Esophagus (tissue), 2 donors: ENCODE measurements at regions not wholly inside any gene's neighbourhood (a gene's known extent, or its start where the extent isn't known, plus 50 kb on each side); places are given as distances from the start of the nearest gene placed in this dataset.
A peak's percentile ranks its signal among the peaks of the same experiment; 100 is the strongest.

Source experiments
- H3K27ac ChIP-seq, 2 donors: one replicate each; pipeline ENCODE4 v1.5.1; 2013; ENCODE audit warnings: low read depth in 2 of 2, mild to moderate bottlenecking in 2 of 2, inconsistent platforms in 1 of 2, low read length in 1 of 2, moderate library complexity in 1 of 2
- H3K27me3 ChIP-seq, 2 donors: one replicate each; pipeline ENCODE4 v1.6.1; 2013; ENCODE audit warnings: low read length in 2 of 2, control low read depth in 1 of 2, mild to moderate bottlenecking in 1 of 2; ENCODE audit not compliant: insufficient read depth in 2 of 2, control insufficient read depth in 1 of 2
- H3K36me3 ChIP-seq, 2 donors: one replicate each; pipeline ENCODE4 v1.6.1; 2013; ENCODE audit warnings: low read length in 1 of 2; ENCODE audit not compliant: control insufficient read depth in 2 of 2, insufficient read depth in 2 of 2
- H3K4me1 ChIP-seq, 2 donors: one replicate each; pipeline ENCODE4 v1.6.1; 2013; ENCODE audit warnings: low read length in 1 of 2; ENCODE audit not compliant: control insufficient read depth in 2 of 2, insufficient read depth in 2 of 2
- H3K4me3 ChIP-seq, 2 donors: one replicate each; pipeline ENCODE4 v1.5.1; 2013; ENCODE audit warnings: low read length in 2 of 2, mild to moderate bottlenecking in 2 of 2, low read depth in 1 of 2, moderate library complexity in 1 of 2
- H3K9me3 ChIP-seq, 2 donors: one replicate each; pipeline ENCODE4 v1.6.1; 2013; ENCODE audit warnings: mild to moderate bottlenecking in 2 of 2, low read depth in 1 of 2, low read length in 1 of 2, moderate library complexity in 1 of 2; ENCODE audit not compliant: control insufficient read depth in 2 of 2, insufficient read depth in 1 of 2
- WGBS, 2 donors: extraction: QIAGEN DNeasy Blood & Tissue Kit; methylation state at CpG; one replicate each; pipeline ENCODE4 v1.1.7; 2013; 5-methylcytosine and 5-hydroxymethylcytosine counted together
- donor health status: healthy with polysubstance abuse.
- donor health status: Bipolar disorder and iron deficiency.

DNA sequence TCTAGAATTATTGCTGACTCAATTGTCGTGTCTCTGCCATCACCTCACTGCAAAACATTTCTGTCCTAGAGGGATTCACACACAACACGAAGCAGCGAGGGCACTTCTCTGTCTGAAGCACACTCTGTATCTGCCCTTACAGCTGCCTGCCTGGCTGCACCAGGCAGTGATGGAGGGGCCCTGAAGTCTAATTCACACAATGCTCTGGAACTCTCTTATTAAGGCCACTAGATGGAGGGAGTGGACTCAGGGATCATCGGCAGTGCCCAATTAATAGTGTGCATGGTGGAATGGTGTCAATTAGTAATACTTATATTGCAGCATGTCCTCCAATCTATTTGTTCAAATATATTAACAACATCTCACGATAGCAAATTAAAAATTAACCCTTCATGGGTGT, 157.5 kb upstream of the MAP1B start:
- H3K4me1 ChIP-seq, result no peaks in the 10 kb centered on the region
- H3K9me3 ChIP-seq, result no peaks in the 10 kb centered on the region
- no peaks in the 10 kb centered on the region for H3K36me3 ChIP-seq
- H3K27ac ChIP-seq, result no peak overlapping the region
- H3K27me3 ChIP-seq, result peaks cover 0 to 2% of the 10 kb centered on the region in 2 donors
- 86 to 88% methylated on average over 5 of the region's 5 CpGs for WGBS, 2 donors
- no peak overlapping the region for H3K4me3 ChIP-seq

DNA sequence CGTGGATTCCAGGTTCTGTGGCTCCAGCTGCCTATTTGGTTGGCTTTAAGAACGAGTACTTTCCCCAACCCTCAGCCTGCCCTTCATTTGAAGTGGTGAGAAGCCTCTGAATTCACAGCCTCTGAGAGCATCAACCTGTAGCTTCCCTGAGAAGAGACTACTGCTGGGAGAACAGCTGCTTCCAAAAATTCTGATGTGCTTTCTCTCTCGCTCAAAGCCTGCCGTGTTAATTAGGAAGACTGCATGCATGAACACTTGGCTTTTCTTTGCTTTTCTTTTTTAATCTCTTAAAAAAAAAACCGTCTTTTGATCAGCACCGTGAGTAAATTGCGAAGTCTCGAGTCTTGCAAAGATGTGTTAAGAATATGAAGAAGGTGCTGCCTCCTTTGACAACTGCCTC, 153.4 kb upstream of the MAP1B start:
- Histone ChIP-seq H3K36me3 (no peaks in the 10 kb centered on the region), H3K4me1 (peaks cover 3 to 4% of the 10 kb centered on the region in 2 donors)
- WGBS, 2 donors, result 89 to 92% methylated on average over 8 of the region's 8 CpGs

DNA sequence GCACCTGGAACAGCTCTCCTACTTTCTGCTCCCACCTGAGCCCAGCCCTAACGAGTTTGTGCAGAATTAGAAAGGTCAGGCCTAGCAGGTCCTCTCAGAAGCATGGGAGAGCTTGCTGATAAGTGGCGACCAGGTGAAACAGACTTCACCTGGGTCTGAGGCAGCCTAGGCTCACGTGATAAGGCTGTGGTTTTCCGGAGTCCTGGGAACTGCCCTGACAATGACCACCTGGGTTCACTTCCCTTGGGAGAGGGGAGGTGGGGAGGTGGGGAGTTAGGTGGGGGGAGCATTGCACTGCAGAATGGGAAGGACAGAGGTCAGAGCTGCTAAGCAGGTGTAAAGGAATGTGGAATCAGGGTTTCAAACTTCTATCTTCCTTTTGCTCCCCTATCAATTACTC, 152.9 kb upstream of the MAP1B start:
- Histone ChIP-seq H3K27me3 (no peaks in the 10 kb centered on the region), H3K9me3 (no peaks in the 10 kb centered on the region), H3K36me3 (no peaks in the 10 kb centered on the region), H3K4me1 (peaks cover 3 to 4% of the 10 kb centered on the region in 2 donors), H3K4me3 (no peak overlapping the region), H3K27ac (no peak overlapping the region)
- WGBS, 2 donors, result 60 to 80% methylated on average over 4 of the region's 4 CpGs

More for the DNA sequence above, 153.4 kb upstream of the MAP1B start:
- no peak overlapping the region for H3K27ac ChIP-seq
- no peak overlapping the region for H3K4me3 ChIP-seq
- H3K27me3 ChIP-seq, result no peaks in the 10 kb centered on the region
- H3K9me3 ChIP-seq, result no peaks in the 10 kb centered on the region

DNA sequence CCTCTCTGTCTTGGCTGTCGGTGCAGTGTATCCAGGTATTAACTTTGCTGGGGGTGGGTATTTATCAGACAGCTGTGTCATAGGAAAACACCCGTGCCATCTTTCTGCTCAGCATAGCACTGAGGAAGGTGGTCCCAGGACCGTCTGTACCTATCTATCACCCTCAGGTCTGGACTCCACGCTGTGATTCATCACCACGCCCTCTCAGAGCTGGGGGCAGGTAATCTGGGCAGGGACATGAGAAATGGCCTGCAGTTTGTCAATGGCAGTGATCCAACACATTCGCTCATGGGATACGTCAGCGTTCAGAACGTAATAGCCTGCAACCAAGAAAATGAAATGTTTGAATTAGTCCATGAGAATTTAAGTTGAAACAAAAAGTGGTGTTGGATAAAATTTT, 151.6 kb upstream of the MAP1B start:
- Histone ChIP-seq H3K27me3 (no peaks in the 10 kb centered on the region), H3K9me3 (no peaks in the 10 kb centered on the region), H3K27ac (no peak overlapping the region), H3K4me1 (peaks cover 3 to 4% of the 10 kb centered on the region in 2 donors), H3K4me3 (no peak overlapping the region), H3K36me3 (no peaks in the 10 kb centered on the region)
- WGBS, 2 donors, result 57 to 67% methylated on average over 9 of the region's 9 CpGs

DNA sequence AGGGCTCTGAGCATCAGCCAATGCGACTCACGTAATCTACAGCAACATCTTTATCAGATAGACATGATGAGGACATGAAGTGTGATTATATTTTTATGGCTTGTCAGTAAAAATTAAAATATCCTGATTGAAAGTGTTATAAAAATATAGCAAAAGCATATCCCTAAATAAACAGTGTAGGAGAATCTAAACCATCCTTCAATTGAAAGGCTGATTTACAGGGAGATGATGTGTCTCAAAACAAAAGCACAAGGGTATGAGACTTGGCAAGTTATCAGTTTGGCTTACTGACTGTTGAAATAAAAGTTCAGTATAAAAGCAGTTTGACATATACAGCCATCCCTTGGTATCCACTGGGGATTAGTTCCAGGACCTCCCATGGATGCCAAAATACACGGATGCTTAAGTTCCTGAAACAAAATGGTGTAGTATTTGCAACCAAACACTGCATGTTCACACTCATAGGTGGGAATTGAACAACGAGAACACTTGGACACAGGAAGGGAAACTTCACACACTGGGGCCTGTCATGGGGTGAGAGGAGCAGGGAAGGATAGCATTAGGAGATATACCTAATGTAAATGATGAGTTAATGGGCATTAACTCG, 149.9 kb upstream of the MAP1B start:
- no peaks in the 10 kb centered on the region for H3K27me3 ChIP-seq
- H3K27ac ChIP-seq, result no peak overlapping the region
- peaks cover 3 to 4% of the 10 kb centered on the region in 2 donors for H3K4me1 ChIP-seq
- H3K36me3 ChIP-seq, result no peaks in the 10 kb centered on the region
- H3K4me3 ChIP-seq, result no peak overlapping the region
- no peaks in the 10 kb centered on the region for H3K9me3 ChIP-seq
- 57 to 61% methylated on average over 5 of the region's 5 CpGs for WGBS, 2 donors

DNA sequence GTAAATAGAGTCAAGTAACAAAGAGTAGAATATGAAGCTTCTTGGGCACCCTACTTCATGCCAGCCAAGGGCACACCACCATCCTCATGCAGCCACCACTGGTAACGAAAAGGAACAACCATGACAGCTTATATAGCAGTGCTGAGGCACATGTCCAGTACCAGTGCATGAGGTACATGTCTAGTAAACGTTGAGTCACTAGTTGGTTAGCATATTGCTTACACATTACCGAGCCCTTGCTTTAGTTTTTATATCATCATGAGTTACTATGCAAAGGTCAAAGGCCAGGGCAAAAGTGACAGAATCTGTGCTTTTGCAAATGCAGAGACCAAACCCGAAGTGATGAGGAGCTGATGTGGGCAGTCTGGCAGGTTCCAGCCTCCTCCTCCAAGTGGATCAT, 147.1 kb upstream of the MAP1B start:
- Histone ChIP-seq H3K4me3 (no peak overlapping the region), H3K27ac (no peak overlapping the region), H3K27me3 (no peaks in the 10 kb centered on the region), H3K4me1 (peaks cover 3 to 4% of the 10 kb centered on the region in 2 donors), H3K9me3 (no peaks in the 10 kb centered on the region), H3K36me3 (no peaks in the 10 kb centered on the region)
- 82 to 86% methylated on average over 4 of the region's 4 CpGs for WGBS, 2 donors

DNA sequence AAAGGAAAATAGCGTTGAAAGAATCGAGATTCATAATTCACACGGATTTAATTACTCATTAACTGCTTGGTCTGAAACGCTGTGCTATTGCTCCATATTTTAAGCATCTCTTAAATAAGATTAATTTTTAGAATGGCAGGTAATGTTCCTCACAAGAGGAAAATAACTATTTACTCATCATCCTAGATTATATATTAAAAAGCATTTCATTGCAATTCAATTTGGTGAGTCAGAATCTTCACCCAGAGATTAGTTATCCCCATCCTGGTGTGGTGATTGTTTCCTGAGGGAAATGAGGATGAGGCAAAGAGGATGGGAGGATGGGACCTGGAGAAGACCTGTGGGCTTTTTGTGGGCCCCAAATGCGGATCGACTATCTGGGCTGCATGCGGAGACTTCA, 145.5 kb upstream of the MAP1B start:
- Histone ChIP-seq H3K36me3 (no peaks in the 10 kb centered on the region), H3K27me3 (no peaks in the 10 kb centered on the region), H3K27ac (no peak overlapping the region), H3K4me3 (no peak overlapping the region), H3K9me3 (no peaks in the 10 kb centered on the region), H3K4me1 (no peaks in the 10 kb centered on the region)
- WGBS, 2 donors, result 91 to 92% methylated on average over 7 of the region's 7 CpGs

DNA sequence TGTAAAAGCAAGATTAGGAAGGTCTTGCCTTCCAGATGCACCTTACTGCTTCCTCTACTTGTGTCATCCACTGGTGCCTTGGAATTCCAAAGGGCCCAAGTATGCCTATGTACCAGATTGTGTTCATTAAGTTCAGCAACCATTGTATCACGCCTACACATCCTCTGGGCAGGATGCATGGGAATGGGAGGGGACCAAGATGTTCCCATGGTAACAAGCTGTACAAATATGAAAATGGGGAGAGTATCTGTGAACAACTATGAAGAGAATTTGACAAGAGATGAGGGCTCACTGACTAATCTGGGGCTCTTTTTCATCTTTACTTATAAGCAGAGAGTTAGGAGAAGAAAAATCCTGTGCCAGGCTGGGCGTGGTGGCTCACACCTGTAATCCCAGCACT, 137.8 kb upstream of the MAP1B start:
- Histone ChIP-seq H3K9me3 (no peaks in the 10 kb centered on the region), H3K27me3 (no peaks in the 10 kb centered on the region), H3K36me3 (no peaks in the 10 kb centered on the region), H3K27ac (no peak overlapping the region), H3K4me3 (no peak overlapping the region), H3K4me1 (no peaks in the 10 kb centered on the region)
- 82 to 83% methylated on average over 2 of the region's 2 CpGs for whole genome bisulfite sequencing, 2 donors

DNA sequence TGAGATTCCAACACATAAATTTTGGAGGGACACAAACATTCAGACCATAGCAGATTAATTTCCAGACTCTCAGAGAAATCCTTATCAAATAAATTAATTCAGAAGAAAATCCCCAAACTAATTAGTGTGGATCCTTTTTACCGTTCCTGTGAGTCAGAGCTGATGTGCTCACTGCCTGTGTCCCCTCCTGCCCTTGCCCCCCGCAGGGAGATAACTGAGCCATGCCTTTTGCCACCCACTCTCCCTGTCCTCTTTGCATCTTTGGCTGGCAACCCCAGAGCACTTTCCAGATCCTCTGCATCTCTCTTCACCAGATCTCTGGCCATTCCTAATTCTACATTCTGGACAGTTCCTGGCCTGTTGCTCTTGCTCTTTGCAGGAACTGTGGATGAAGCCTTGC, 135.4 kb upstream of the MAP1B start:
- H3K4me3 ChIP-seq, result no peak overlapping the region
- no peaks in the 10 kb centered on the region for H3K36me3 ChIP-seq
- H3K9me3 ChIP-seq, result no peaks in the 10 kb centered on the region
- H3K27me3 ChIP-seq, result no peaks in the 10 kb centered on the region
- no peak overlapping the region for H3K27ac ChIP-seq
- WGBS, 2 donors, result 76 to 81% methylated on average over 2 of the region's 2 CpGs
- H3K4me1 ChIP-seq, result no peaks in the 10 kb centered on the region

DNA sequence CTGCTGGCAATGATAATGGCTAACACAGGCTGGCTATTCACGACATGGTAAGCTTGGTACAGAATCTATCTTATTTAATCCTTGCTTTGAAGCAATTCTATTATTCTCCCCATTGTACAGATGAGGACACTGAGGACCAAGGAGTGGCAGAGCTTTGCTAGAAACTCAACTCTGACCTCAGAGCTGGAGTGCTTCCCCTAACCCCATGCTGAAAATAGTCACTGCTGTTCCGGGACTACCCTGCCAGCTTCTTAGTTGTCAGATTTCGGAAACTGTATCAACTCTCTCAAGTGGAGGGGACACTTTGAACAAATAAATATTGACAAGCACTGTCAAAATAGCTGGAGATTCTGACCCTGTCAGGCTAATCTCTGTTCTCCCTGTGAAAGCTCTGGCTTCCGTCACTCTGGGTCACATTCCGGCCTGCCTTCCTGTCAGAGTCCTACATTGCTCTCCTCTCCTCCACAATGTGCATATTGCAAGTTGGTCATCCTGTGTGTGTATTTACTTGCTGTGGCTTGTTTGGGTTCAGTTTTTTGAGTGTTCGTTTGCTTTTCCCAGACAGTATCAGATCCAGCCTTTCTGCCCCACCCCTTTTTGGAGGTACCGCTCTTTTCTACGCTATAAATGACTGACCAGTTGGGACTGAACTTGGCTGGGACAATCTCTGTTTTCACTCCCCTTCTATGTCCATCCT, 134.3 kb upstream of the MAP1B start:
- H3K36me3 ChIP-seq, result no peaks in the 10 kb centered on the region
- H3K4me3 ChIP-seq, result no peak overlapping the region
- H3K9me3 ChIP-seq, result no peaks in the 10 kb centered on the region
- no peaks in the 10 kb centered on the region for H3K4me1 ChIP-seq
- peak overlapping the region in 1 of 2 donors; percentile 74 for H3K27ac ChIP-seq
- no peaks in the 10 kb centered on the region for H3K27me3 ChIP-seq
- WGBS, 2 donors, result 76 to 77% methylated on average over 8 of the region's 8 CpGs
